Caco-2 (cell line): ENCODE measurements at regions not wholly inside any gene's neighbourhood (a gene's known extent, or its start where the extent isn't known, plus 50 kb on each side); places are given as distances from the start of the nearest gene placed in this dataset.

Source experiments
- BruUV-seq: library from RNA; stranded (reverse); fragments of 400-500 nt; replicated peaks from 2 replicates; lab custom pipeline; 2021; lab: Mats Ljungman, UMichigan
- CTCF ChIA-PET: fragments of 300-600 bp; sonication (Branson Sonifier 250); formaldehyde crosslinking; loops from one replicate; lab custom pipeline; 2022; ENCODE audit warnings: antibody characterized with exemption; lab: Charles Lee
- POLR2A ChIA-PET: fragments of 300-600 bp; sonication (Branson Sonifier 250); formaldehyde crosslinking; loops from one replicate; lab custom pipeline; 2022; ENCODE audit warnings: antibody characterized with exemption; lab: Charles Lee
- DNase-seq, 2 experiments: peaks; one replicate each; pipeline versions ENCODE4 v3.0.0 to v3.0.0-alpha.2; 2020 to 2022
- H3K27me3 ChIP-seq: replicated peaks from 2 replicates; pipeline ENCODE4 v1.6.0; 2011; ENCODE audit warnings: low read length; ENCODE audit not compliant: control insufficient read depth, insufficient read depth
- H3K36me3 ChIP-seq: 2 replicates; pipeline ENCODE4 v1.5.1; 2011; ENCODE audit warnings: low read length; ENCODE audit not compliant: control insufficient read depth, insufficient read depth
- H3K4me1 ChIP-seq: fragments of 250-450 bp; sonication (Bioruptor Pico); 2 replicates; pipeline ENCODE4 v1.5.1; 2020; ENCODE audit warnings: mild to moderate bottlenecking
- H3K4me3 ChIP-seq: 2 replicates; pipeline ENCODE4 v1.5.1; 2011; ENCODE audit warnings: low read depth, mild to moderate bottlenecking, control low read depth, low read length
- H3K9me3 ChIP-seq: fragments of 250-450 bp; sonication (Bioruptor Pico); 2 replicates; pipeline ENCODE4 v1.5.1; 2020; ENCODE audit warnings: mild to moderate bottlenecking, moderate library complexity
- H3K27ac Mint-ChIP-seq: one replicate; pipeline ENCODE4 v1.8.0; 2022; ENCODE audit warnings: mixed read lengths; ENCODE audit not compliant: unreplicated experiment
- H3K27me3 Mint-ChIP-seq: one replicate; pipeline ENCODE4 v1.8.0; 2022; ENCODE audit warnings: mixed read lengths; ENCODE audit not compliant: insufficient read depth, unreplicated experiment
- H3K36me3 Mint-ChIP-seq: one replicate; pipeline ENCODE4 v1.8.0; 2022; ENCODE audit warnings: mild to moderate bottlenecking, mixed read lengths; ENCODE audit not compliant: insufficient read depth, unreplicated experiment
- H3K4me1 Mint-ChIP-seq: one replicate; pipeline ENCODE4 v1.8.0; 2022; ENCODE audit warnings: low read depth, mixed read lengths; ENCODE audit not compliant: unreplicated experiment
- H3K4me3 Mint-ChIP-seq: one replicate; pipeline ENCODE4 v1.8.0; 2022; ENCODE audit warnings: mild to moderate bottlenecking, moderate library complexity, mixed read lengths; ENCODE audit not compliant: unreplicated experiment
- H3K9me3 Mint-ChIP-seq: one replicate; pipeline ENCODE4 v1.8.0; 2022; ENCODE audit warnings: mixed read lengths; ENCODE audit not compliant: unreplicated experiment
- CTCF ChIP-seq, 2 experiments: fragments of 200-600 bp in 1 of 2; IDR thresholded peaks; 1 replicate in 1 of 2; 2 replicates in 1 of 2; pipeline versions ENCODE4 v1.5.1 to v1.8.0; 2011 to 2022; ENCODE audit warnings: antibody characterized with exemption in 1 of 2, control low read depth in 1 of 2, inconsistent platforms in 1 of 2, low read depth in 1 of 2, low read length in 1 of 2, mild to moderate bottlenecking in 1 of 2, moderate library complexity in 1 of 2; ENCODE audit not compliant: insufficient read depth in 1 of 2, severe bottlenecking in 1 of 2, unreplicated experiment in 1 of 2
- intact Hi-C: fragments of 100-400 bp; cut with micrococcal nuclease; formaldehyde crosslinking; loops from one replicate; pipeline ENCODE4 v1.10.0; 2022; ENCODE audit not compliant: unreplicated experiment

DNA sequence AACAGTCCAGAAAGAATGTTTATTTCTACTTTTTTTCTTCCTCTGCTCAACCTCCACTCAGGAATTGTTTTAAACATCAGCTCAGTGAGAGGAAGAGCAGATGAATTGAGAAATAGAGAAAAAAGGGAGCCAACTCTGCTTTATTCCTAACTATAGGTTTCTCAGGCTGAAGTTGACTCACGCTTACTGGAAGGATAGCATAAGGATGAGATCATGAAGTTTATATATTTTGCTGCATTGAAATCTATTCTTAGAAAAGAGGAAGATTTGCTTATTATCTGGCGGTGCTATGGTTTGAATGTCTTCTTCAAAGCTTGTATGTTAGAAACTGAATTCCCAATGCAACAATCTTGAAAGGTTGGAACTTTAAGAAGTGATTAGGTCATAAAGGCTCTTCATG, 1673.4 kb upstream of the PCDH7 start:
- no peak for TF ChIP-seq CTCF (IDR thresholded peaks at IDR 0.05; ENCODE audit: insufficient read depth in 1 of 2, low read depth in 1 of 2, low read length in 1 of 2, severe bottlenecking in 1 of 2, unreplicated experiment in 1 of 2)
- Mint-ChIP-seq H3K9me3 (no peaks in the 10 kb centered on the region), H3K36me3 (no peaks in the 10 kb centered on the region), H3K27me3 (no peaks in the 10 kb centered on the region), H3K4me3 (no peak overlapping the region), H3K27ac (no peak overlapping the region), H3K4me1 (no peaks in the 10 kb centered on the region)
- H3K27me3 ChIP-seq = no peaks in the 10 kb centered on the region
- intact Hi-C loops = no loop called here
- no peaks in the 10 kb centered on the region for H3K36me3 ChIP-seq
- DNase-seq = no peak
- POLR2A ChIA-PET = no interaction called here
- no peaks in the 10 kb centered on the region for H3K4me1 ChIP-seq
- no TSS peak for BruUV-seq
- CTCF ChIA-PET = no interaction called here
- no peaks in the 10 kb centered on the region for H3K9me3 ChIP-seq
- H3K4me3 ChIP-seq = no peak overlapping the region

DNA sequence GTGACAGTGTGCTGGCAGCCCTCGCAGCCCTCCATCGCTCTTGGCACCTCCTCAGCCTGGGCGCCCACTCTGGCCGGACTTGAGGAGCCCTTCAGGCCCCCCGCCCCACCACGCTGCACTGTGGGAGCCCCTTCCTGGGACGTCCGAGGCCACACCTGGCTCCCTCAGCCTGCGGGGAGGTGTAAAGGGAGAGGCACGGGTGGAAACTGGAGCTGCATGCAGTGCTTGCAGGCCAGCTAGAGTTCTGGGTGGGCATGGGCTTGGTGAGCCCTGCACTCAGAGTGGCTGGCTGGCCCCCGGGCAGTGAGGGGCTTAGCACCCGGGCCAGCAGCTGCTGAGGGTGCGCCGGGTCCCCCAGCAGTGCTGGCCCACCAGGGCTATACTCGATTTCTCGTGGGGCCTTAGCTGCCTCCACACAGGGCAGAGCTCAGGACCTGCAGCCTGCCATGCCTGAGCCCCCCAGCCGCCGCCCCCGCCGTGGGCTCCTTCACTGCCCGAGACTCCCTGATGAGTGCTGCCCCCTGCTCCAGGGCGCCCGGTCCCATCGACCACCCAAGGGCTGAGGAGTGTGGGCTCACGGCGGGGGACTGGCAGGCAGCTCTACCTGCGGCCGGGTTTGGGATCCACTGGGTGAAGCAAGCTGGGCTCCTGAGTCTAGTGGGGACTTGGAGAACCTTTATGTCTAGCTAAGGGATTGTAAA, 1672.7 kb upstream of the PCDH7 start:
- POLR2A ChIA-PET = no interaction called here

DNA sequence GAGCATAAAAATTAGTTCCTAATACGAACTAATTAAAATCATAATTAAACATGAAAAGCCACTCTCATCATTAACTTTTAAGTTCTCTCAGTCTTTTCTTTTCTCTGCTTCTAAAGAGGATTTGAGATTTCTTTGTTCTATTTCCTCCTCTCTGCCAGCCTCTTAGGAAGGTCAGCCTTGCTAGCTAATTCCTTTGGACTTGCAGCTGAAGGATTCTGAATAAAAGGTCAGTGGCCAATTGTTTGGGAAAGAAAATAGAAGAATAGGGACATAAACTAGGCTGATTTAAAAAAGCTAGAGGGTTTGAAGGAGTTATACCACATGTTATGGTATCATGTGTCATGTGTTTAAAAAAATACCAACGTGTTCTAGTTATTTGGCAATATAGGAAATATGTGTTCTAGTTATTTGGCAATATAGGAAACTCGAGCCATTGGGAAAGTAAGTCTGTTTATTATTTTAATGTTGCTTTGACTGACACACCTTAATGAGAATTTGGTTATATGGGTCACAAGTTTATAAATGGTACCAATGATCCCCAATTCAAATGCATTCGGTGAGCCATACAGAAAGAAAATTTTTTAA, 1668.7 kb upstream of the PCDH7 start:
- Mint-ChIP-seq H3K27me3 (no peaks in the 10 kb centered on the region), H3K9me3 (no peaks in the 10 kb centered on the region), H3K27ac (no peak overlapping the region), H3K36me3 (no peaks in the 10 kb centered on the region), H3K4me1 (no peaks in the 10 kb centered on the region), H3K4me3 (no peak overlapping the region)
- H3K27me3 ChIP-seq = no peaks in the 10 kb centered on the region
- TF ChIP-seq CTCF (IDR thresholded peaks at IDR 0.05; ENCODE audit: insufficient read depth in 1 of 2, low read depth in 1 of 2, low read length in 1 of 2, severe bottlenecking in 1 of 2, unreplicated experiment in 1 of 2) = no peak
- H3K4me3 ChIP-seq = no peak overlapping the region
- no peaks in the 10 kb centered on the region for H3K9me3 ChIP-seq
- no peaks in the 10 kb centered on the region for H3K36me3 ChIP-seq
- no peaks in the 10 kb centered on the region for H3K4me1 ChIP-seq
- POLR2A ChIA-PET = no interaction called here
- CTCF ChIA-PET = no interaction called here
- intact Hi-C loops = no loop called here
- no peak for DNase-seq
- no TSS peak for BruUV-seq

More for the DNA sequence above, 1672.7 kb upstream of the PCDH7 start:
- Mint-ChIP-seq H3K27ac (no peak overlapping the region), H3K4me1 (no peaks in the 10 kb centered on the region), H3K36me3 (no peaks in the 10 kb centered on the region), H3K27me3 (no peaks in the 10 kb centered on the region), H3K4me3 (no peak overlapping the region), H3K9me3 (no peaks in the 10 kb centered on the region)
- H3K36me3 ChIP-seq = no peaks in the 10 kb centered on the region
- no peaks in the 10 kb centered on the region for H3K4me1 ChIP-seq
- no TSS peak for BruUV-seq
- DNase-seq = no peak
- no peak overlapping the region for H3K4me3 ChIP-seq
- H3K9me3 ChIP-seq = no peaks in the 10 kb centered on the region
- TF ChIP-seq CTCF (IDR thresholded peaks at IDR 0.05; ENCODE audit: insufficient read depth in 1 of 2, low read depth in 1 of 2, low read length in 1 of 2, severe bottlenecking in 1 of 2, unreplicated experiment in 1 of 2) = no peak
- no peaks in the 10 kb centered on the region for H3K27me3 ChIP-seq
- CTCF ChIA-PET = no interaction called here
- intact Hi-C loops = no loop called here
